Prostate gland (tissue), 2 donors: ENCODE measurements at regions not wholly inside any gene's neighbourhood (a gene's known extent, or its start where the extent isn't known, plus 50 kb on each side); places are given as distances from the start of the nearest gene placed in this dataset.
"Not testable (repeated sequence)": the region's sequence is repeated elsewhere in the genome, so short reads cannot be mapped to it uniquely, and the experiment has no call there.

Experiments
- DNase-seq: peaks from one replicate; pipeline ENCODE4 v3.0.0-alpha.2; 2019; ENCODE audit warnings: low spot score
- H3K27ac ChIP-seq, 2 donors: fragments of 200-600 bp; sonication (generic); 2 replicates each; pipeline ENCODE4 v1.5.1; 2017 to 2019
- H3K27me3 ChIP-seq: fragments of 200-600 bp; sonication (generic); replicated peaks from 2 replicates; pipeline ENCODE4 v1.5.1; 2019; ENCODE audit not compliant: insufficient read depth
- H3K36me3 ChIP-seq, 2 donors: fragments of 200-600 bp; sonication (generic); 1 replicate in 1 of 2; 2 replicates in 1 of 2; pipeline versions ENCODE4 v1.5.1 to v1.8.1; 2017 to 2019
- H3K4me1 ChIP-seq: fragments of 200-600 bp; sonication (generic); replicated peaks from 2 replicates; pipeline ENCODE4 v1.5.1; 2019
- H3K4me3 ChIP-seq, 2 donors: fragments of 200-600 bp; sonication (generic); 2 replicates each; pipeline ENCODE4 v1.5.1; 2017 to 2019
- H3K9me3 ChIP-seq: fragments of 200-600 bp; sonication (generic); 2 replicates; pipeline ENCODE4 v1.5.1; 2017
- CTCF ChIP-seq, 4 experiments: fragments of 200-600 bp in 2 of 4; fragments of 450-650 bp in 2 of 4; sonication (generic) in 2 of 4; IDR thresholded peaks; 1 replicate in 3 of 4; 2 replicates in 1 of 4; pipeline ENCODE4 v1.5.1; 2016 to 2019; ENCODE audit warnings: antibody characterized with exemption in 4 of 4, mild to moderate bottlenecking in 2 of 4, moderate library complexity in 2 of 4
- POLR2A ChIP-seq: fragments of 450-650 bp; IDR thresholded peaks from one replicate; pipeline ENCODE4 v1.6.1; 2016; ENCODE audit warnings: antibody characterized with exemption, mild to moderate bottlenecking
- POLR2AphosphoS5 ChIP-seq: sonication (generic); formaldehyde crosslinking; IDR thresholded peaks from one replicate; pipeline ENCODE4 v1.6.1; 2017; ENCODE audit warnings: antibody characterized with exemption
- WGBS: methylation state at CpG from one replicate; pipeline ENCODE4 v1.1.5; 2018; 5-methylcytosine and 5-hydroxymethylcytosine counted together
- intact Hi-C: fragments of 100-400 bp; cut with DNase I; formaldehyde crosslinking; loops from one replicate; pipeline ENCODE4 v1.14.2; 2022

GRCh38 chr3:178950676-178951075 is 120.9 kb downstream of the ZMAT3 start:
- H3K36me3 ChIP-seq, result no peaks in the 10 kb centered on the region
- H3K4me3 ChIP-seq, result no peak overlapping the region
- no peak for TF ChIP-seq POLR2A
- no peak for TF ChIP-seq CTCF (IDR thresholded peaks at IDR 0.05)
- no peak for TF ChIP-seq POLR2AphosphoS5
- H3K9me3 ChIP-seq, result no peaks in the 10 kb centered on the region
- no peaks in the 10 kb centered on the region for H3K27me3 ChIP-seq
- H3K4me1 ChIP-seq, result no peaks in the 10 kb centered on the region
- no peak for DNase-seq
- intact Hi-C loops, result no loop called here
- no peak overlapping the region for H3K27ac ChIP-seq
- WGBS, result 61% methylated on average over 2 of the region's 2 CpGs

- H3K4me1 ChIP-seq, result no peaks in the 10 kb centered on the region
- DNase-seq, result no peak
- intact Hi-C loops, result no loop called here
These were observed 121.7 kb downstream of the ZMAT3 start for GRCh38 chr3:178949896-178950295.

GRCh38 chr3:178948546-178948945 is 123.1 kb downstream of the ZMAT3 start:
- TF ChIP-seq CTCF (IDR thresholded peaks at IDR 0.05) (no peak), POLR2A (no peak), POLR2AphosphoS5 (no peak)
- Histone ChIP-seq H3K9me3 (no peaks in the 10 kb centered on the region), H3K27ac (no peak overlapping the region), H3K27me3 (no peaks in the 10 kb centered on the region), H3K36me3 (no peaks in the 10 kb centered on the region), H3K4me1 (no peaks in the 10 kb centered on the region), H3K4me3 (no peak overlapping the region)
- DNase-seq, result no peak
- intact Hi-C loops, result no loop called here

More at GRCh38 chr3:178949896-178950295, 121.7 kb downstream of the ZMAT3 start:
- Histone ChIP-seq H3K4me3 (no peak overlapping the region), H3K27ac (no peak overlapping the region), H3K9me3 (no peaks in the 10 kb centered on the region), H3K27me3 (no peaks in the 10 kb centered on the region), H3K36me3 (no peaks in the 10 kb centered on the region)
- WGBS, result 99% methylated on average over 3 of the region's 3 CpGs
- TF ChIP-seq CTCF (IDR thresholded peaks at IDR 0.05) (no peak), POLR2A (no peak), POLR2AphosphoS5 (no peak)

GRCh38 chr3:178947738-178948137 is 123.9 kb downstream of the ZMAT3 start:
- Histone ChIP-seq H3K27me3 (no peaks in the 10 kb centered on the region), H3K9me3 (no peaks in the 10 kb centered on the region), H3K36me3 (no peaks in the 10 kb centered on the region), H3K4me3 (no peak overlapping the region), H3K27ac (no peak overlapping the region), H3K4me1 (no peaks in the 10 kb centered on the region)
- no peak for DNase-seq
- intact Hi-C loops, result no loop called here
- no peak for TF ChIP-seq POLR2A
- TF ChIP-seq POLR2AphosphoS5, result no peak
- peak in 1 of 4 experiments; percentile 16 for TF ChIP-seq CTCF (IDR thresholded peaks at IDR 0.05)

GRCh38 chr3:178942261-178942660 is 129.3 kb downstream of the ZMAT3 start:
- not testable (repeated sequence) for DNase-seq, H3K36me3 ChIP-seq

More at GRCh38 chr3:178942261-178942660, 129.3 kb downstream of the ZMAT3 start:
- H3K4me1 ChIP-seq, H3K4me3 ChIP-seq, intact Hi-C loops, H3K9me3 ChIP-seq, H3K27ac ChIP-seq, H3K27me3 ChIP-seq: not testable (repeated sequence)
- 32% methylated on average over 3 of the region's 3 CpGs for WGBS
